Sigmoid colon (tissue), 6 donors: ENCODE measurements at regions not wholly inside any gene's neighbourhood (a gene's known extent, or its start where the extent isn't known, plus 50 kb on each side); places are given as distances from the start of the nearest gene placed in this dataset.

Experiments
- DNase-seq: peaks from one replicate; pipeline ENCODE4 v3.0.0-alpha.2; 2019
- H3K27ac ChIP-seq, 4 donors: fragments of 200-600 bp; sonication (generic); one replicate each; pipeline ENCODE4 v1.5.1; 2016 to 2019; ENCODE audit warnings: mild to moderate bottlenecking in 1 of 4
- H3K27me3 ChIP-seq, 3 donors: fragments of 200-600 bp; sonication (generic); one replicate each; pipeline ENCODE4 v1.5.1; 2019; ENCODE audit warnings: mild to moderate bottlenecking in 1 of 3
- H3K36me3 ChIP-seq, 4 donors: fragments of 200-600 bp; sonication (generic); one replicate each; pipeline ENCODE4 v1.5.1; 2016 to 2019
- H3K4me1 ChIP-seq, 4 donors: fragments of 200-600 bp; sonication (generic); one replicate each; pipeline ENCODE4 v1.5.1; 2017 to 2019
- H3K4me3 ChIP-seq, 4 donors: fragments of 200-600 bp; sonication (generic); one replicate each; pipeline ENCODE4 v1.5.1; 2017 to 2019; ENCODE audit warnings: mild to moderate bottlenecking in 2 of 4, moderate library complexity in 1 of 4
- H3K9me3 ChIP-seq, 4 donors: fragments of 200-600 bp in 3 of 4; sonication (generic) in 3 of 4; one replicate each; pipeline versions ENCODE4 v1.5.1 to v1.6.1; 2013 to 2019
- CTCF ChIP-seq, 4 experiments: fragments of 450-650 bp in 3 of 4; fragments of 200-600 bp in 1 of 4; IDR thresholded peaks; one replicate each; pipeline ENCODE4 v1.5.1; 2016 to 2019; ENCODE audit warnings: antibody characterized with exemption in 4 of 4, mild to moderate bottlenecking in 3 of 4, moderate library complexity in 2 of 4
- EP300 ChIP-seq, 4 donors: sonication (generic); formaldehyde crosslinking; IDR thresholded peaks; one replicate each; pipeline ENCODE4 v1.6.1; 2017; ENCODE audit warnings: antibody characterized with exemption in 4 of 4
- POLR2A ChIP-seq, 2 donors: fragments of 450-650 bp; IDR thresholded peaks; one replicate each; pipeline ENCODE4 v1.6.1; 2016; ENCODE audit warnings: antibody characterized with exemption in 2 of 2, mild to moderate bottlenecking in 2 of 2, moderate library complexity in 2 of 2
- POLR2AphosphoS5 ChIP-seq, 4 donors: sonication (generic); formaldehyde crosslinking; IDR thresholded peaks; one replicate each; pipeline ENCODE4 v1.6.1; 2017; ENCODE audit warnings: antibody characterized with exemption in 4 of 4
- WGBS, 2 donors: extraction: QIAGEN DNeasy Blood & Tissue Kit; methylation state at CpG; one replicate each; pipeline ENCODE4 v1.1.7; 2013; 5-methylcytosine and 5-hydroxymethylcytosine counted together
- intact Hi-C: fragments of 100-400 bp; cut with DNase I; formaldehyde crosslinking; loops from one replicate; pipeline ENCODE4 v1.15.1; 2023
- donor health status: healthy with polysubstance abuse.
- donor health status: healthy.

- DNase-seq = no peak
- TF ChIP-seq POLR2AphosphoS5 (IDR thresholded peaks at IDR 0.05) (no peak), POLR2A (IDR thresholded peaks at IDR 0.05) (no peak), CTCF (IDR thresholded peaks at IDR 0.05) (no peak), EP300 (IDR thresholded peaks at IDR 0.05) (no peak)
- intact Hi-C loops = no loop called here
- H3K27ac ChIP-seq = no peak overlapping the region
- H3K4me1 ChIP-seq = no peaks in the 10 kb centered on the region
- H3K27me3 ChIP-seq = peaks cover 0 to 11% (median 0%) of the 10 kb centered on the region in 3 donors
- H3K9me3 ChIP-seq = no peaks in the 10 kb centered on the region
- 86 to 88% methylated on average over 14 of the region's 14 CpGs for WGBS, 2 donors
- H3K4me3 ChIP-seq = no peak overlapping the region
- no peaks in the 10 kb centered on the region for H3K36me3 ChIP-seq
These were observed 518.5 kb downstream of the PTPRU start for GRCh38 chr1:29754573-29755375.

- Histone ChIP-seq H3K9me3 (no peaks in the 10 kb centered on the region), H3K27ac (no peak overlapping the region), H3K4me1 (no peaks in the 10 kb centered on the region), H3K36me3 (no peaks in the 10 kb centered on the region), H3K4me3 (no peak overlapping the region), H3K27me3 (peaks cover 0 to 11% (median 0%) of the 10 kb centered on the region in 3 donors)
- WGBS, 2 donors = 56 to 76% methylated on average over 3 of the region's 3 CpGs
- DNase-seq = no peak
- TF ChIP-seq EP300 (IDR thresholded peaks at IDR 0.05) = no peak
- no peak for TF ChIP-seq POLR2AphosphoS5 (IDR thresholded peaks at IDR 0.05)
- TF ChIP-seq POLR2A (IDR thresholded peaks at IDR 0.05) = no peak
- no peak for TF ChIP-seq CTCF (IDR thresholded peaks at IDR 0.05)
- intact Hi-C loops = no loop called here
These were observed 517.6 kb downstream of the PTPRU start for GRCh38 chr1:29753771-29754572.

- no peak for DNase-seq
- intact Hi-C loops = no loop called here
- Histone ChIP-seq H3K4me1 (no peaks in the 10 kb centered on the region), H3K9me3 (no peaks in the 10 kb centered on the region), H3K27me3 (peaks cover 0 to 11% (median 0%) of the 10 kb centered on the region in 3 donors), H3K27ac (no peak overlapping the region), H3K4me3 (no peak overlapping the region), H3K36me3 (no peaks in the 10 kb centered on the region)
- WGBS, 2 donors = 64 to 72% methylated on average over 1 of the region's 1 CpG
- TF ChIP-seq EP300 (IDR thresholded peaks at IDR 0.05) = no peak
- no peak for TF ChIP-seq CTCF (IDR thresholded peaks at IDR 0.05)
- no peak for TF ChIP-seq POLR2AphosphoS5 (IDR thresholded peaks at IDR 0.05)
- TF ChIP-seq POLR2A (IDR thresholded peaks at IDR 0.05) = no peak
These were observed 516.9 kb downstream of the PTPRU start for GRCh38 chr1:29753244-29753643.

- Histone ChIP-seq H3K4me3 (no peak overlapping the region), H3K27ac (no peak overlapping the region), H3K9me3 (no peaks in the 10 kb centered on the region), H3K36me3 (no peaks in the 10 kb centered on the region), H3K27me3 (peaks cover 0 to 11% (median 0%) of the 10 kb centered on the region in 3 donors), H3K4me1 (no peaks in the 10 kb centered on the region)
- TF ChIP-seq POLR2AphosphoS5 (IDR thresholded peaks at IDR 0.05) (no peak), POLR2A (IDR thresholded peaks at IDR 0.05) (no peak), CTCF (IDR thresholded peaks at IDR 0.05) (no peak), EP300 (IDR thresholded peaks at IDR 0.05) (no peak)
- intact Hi-C loops = no loop called here
- peak; percentile 33 for DNase-seq
- WGBS, 2 donors = 28 to 50% methylated on average over 8 of the region's 8 CpGs
These were observed 515.8 kb downstream of the PTPRU start for GRCh38 chr1:29752141-29752540.
